ENCODE measurements at regions not wholly inside any gene's neighbourhood (a gene's known extent, or its start where the extent isn't known, plus 50 kb on each side); places are given as distances from the start of the nearest gene placed in this dataset.

GRCh38 chr13:75194717-75195462 lies 287.1 kb downstream of the TBC1D4 start:
- 21% methylated on average over 5 of the region's 5 CpGs for WGBS (ENCODE audit: insufficient coverage, insufficient replicate concordance, low lambda C conversion rate, missing lambda C conversion rate)
- ATAC-seq (no peak), FAIRE-seq (no peak), DNase-seq (ENCODE audit: low read depth, low spot score) (no peak)
- in situ Hi-C loops (cut with MboI) (no loop called here), intact Hi-C loops (cut with micrococcal nuclease; ENCODE audit: unreplicated experiment) (no loop called here)
- H4K20me1 ChIP-seq (ENCODE audit: control insufficient read depth, insufficient read depth), result no peaks in the 10 kb centered on the region
- no peak overlapping the region for H3K27ac ChIP-seq (ENCODE audit: control insufficient read depth, insufficient read depth)
- H3K79me2 ChIP-seq (ENCODE audit: control insufficient read depth, insufficient read depth, low read length), result no peaks in the 10 kb centered on the region
- no peak overlapping the region for H3K9ac ChIP-seq (ENCODE audit: control insufficient read depth, insufficient read depth, low read length)
- TF ChIP-seq SREBF2 (IDR thresholded peaks at IDR 0.05; ENCODE audit: low read length) (no peak), GATAD2B (conservative IDR thresholded peaks at IDR 0.05; ENCODE audit: low read depth) (no peak), RB1 (IDR thresholded peaks at IDR 0.05; ENCODE audit: borderline replicate concordance) (no peak), TCF12 (IDR thresholded peaks at IDR 0.05; ENCODE audit: low read depth, low read length) (no peak)
- SMC1A ChIA-PET (ENCODE audit: uncharacterized antibody, unreplicated experiment), result interaction anchor here (1.2 kb wide), 1 partner anchor 25 kb away, joined by 3 read pairs; no protein-coding TSS in a partner anchor
- no peaks in the 10 kb centered on the region for H3K27me3 ChIP-seq (replicated peaks in 1 of 2; ENCODE audit: control insufficient read depth in 2 of 2, insufficient read depth in 2 of 2, low read length in 1 of 2)
- H3K4me2 ChIP-seq (ENCODE audit: control insufficient read depth, insufficient read depth), result no peak overlapping the region
- RAD21 ChIA-PET (ENCODE audit: unreplicated experiment), result no interaction called here
- no peak overlapping the region for H2AFZ ChIP-seq (ENCODE audit: control insufficient read depth, low read depth, low read length)
- H3K36me3 ChIP-seq (ENCODE audit: control insufficient read depth in 2 of 2, insufficient read depth in 2 of 2, low read length in 1 of 2), result no peaks in the 10 kb centered on the region
- CTCF ChIA-PET, result no interaction called here
- no peaks in the 10 kb centered on the region for H3K9me3 ChIP-seq (replicated peaks; ENCODE audit: control insufficient read depth, insufficient read depth, low read length)
- H3K4me1 ChIP-seq (ENCODE audit: control insufficient read depth, insufficient read depth, low read length), result no peaks in the 10 kb centered on the region
- no TSS peak for BruUV-seq (replicated peaks)
- POLR2A ChIA-PET, result no interaction called here
- H3K4me3 ChIP-seq, result no peak overlapping the region

- H3K9ac ChIP-seq (ENCODE audit: control insufficient read depth, insufficient read depth, low read length), result no peak overlapping the region
- no peak for TF ChIP-seq RBBP5 (conservative IDR thresholded peaks at IDR 0.05)
- no peak for TF ChIP-seq ATF7 (IDR thresholded peaks at IDR 0.05; ENCODE audit: low read depth)
- no peak for TF ChIP-seq TARDBP (IDR thresholded peaks at IDR 0.05; ENCODE audit: borderline replicate concordance)
- no peak for TF ChIP-seq E4F1 (IDR thresholded peaks at IDR 0.05; ENCODE audit: borderline replicate concordance, partially characterized antibody)
- TF ChIP-seq MEF2B (IDR thresholded peaks at IDR 0.05; ENCODE audit: partially characterized antibody, poor library complexity, severe bottlenecking), result no peak
- TF ChIP-seq BHLHE40 (IDR thresholded peaks at IDR 0.05; ENCODE audit: borderline replicate concordance in 1 of 2, low read depth in 2 of 2, low read length in 1 of 2), result no peak
- no peak for TF ChIP-seq KDM1A (IDR thresholded peaks at IDR 0.05; ENCODE audit: borderline replicate concordance)
- TF ChIP-seq E2F8 (IDR thresholded peaks at IDR 0.05; ENCODE audit: low read depth, partially characterized antibody), result no peak
- SMC1A ChIA-PET (ENCODE audit: uncharacterized antibody, unreplicated experiment), result no interaction called here
Observed at GRCh38 chr13:75186379-75186778, 295.6 kb downstream of the TBC1D4 start.

More at GRCh38 chr13:75186379-75186778, 295.6 kb downstream of the TBC1D4 start:
- no peak for ATAC-seq
- H3K36me3 ChIP-seq (ENCODE audit: control insufficient read depth in 2 of 2, insufficient read depth in 2 of 2, low read length in 1 of 2), result no peaks in the 10 kb centered on the region
- no peaks in the 10 kb centered on the region for H3K4me1 ChIP-seq (ENCODE audit: control insufficient read depth, insufficient read depth, low read length)
- no peak overlapping the region for H3K4me2 ChIP-seq (ENCODE audit: control insufficient read depth, insufficient read depth)
- no peak for DNase-seq (ENCODE audit: low read depth, low spot score)
- H3K27ac ChIP-seq (ENCODE audit: control insufficient read depth, insufficient read depth), result no peak overlapping the region
- H4K20me1 ChIP-seq (ENCODE audit: control insufficient read depth, insufficient read depth), result no peaks in the 10 kb centered on the region
- FAIRE-seq, result no peak
- no TSS peak for BruUV-seq (replicated peaks)
- 4% methylated on average over 2 of the region's 2 CpGs for WGBS (ENCODE audit: insufficient coverage, insufficient replicate concordance, low lambda C conversion rate, missing lambda C conversion rate)
- no peaks in the 10 kb centered on the region for H3K79me2 ChIP-seq (ENCODE audit: control insufficient read depth, insufficient read depth, low read length)
- RAD21 ChIA-PET (ENCODE audit: unreplicated experiment), result no interaction called here
- in situ Hi-C loops (cut with MboI) (no loop called here), intact Hi-C loops (cut with micrococcal nuclease; ENCODE audit: unreplicated experiment) (no loop called here)
- no peak overlapping the region for H3K4me3 ChIP-seq
- H2AFZ ChIP-seq (ENCODE audit: control insufficient read depth, low read depth, low read length), result no peak overlapping the region
- POLR2A ChIA-PET, result no interaction called here
- no peaks in the 10 kb centered on the region; a peak in 1 of 4 replicates for H3K27me3 ChIP-seq (replicated peaks in 1 of 2; ENCODE audit: control insufficient read depth in 2 of 2, insufficient read depth in 2 of 2, low read length in 1 of 2)
- CTCF ChIA-PET, result no interaction called here
- no peaks in the 10 kb centered on the region for H3K9me3 ChIP-seq (replicated peaks; ENCODE audit: control insufficient read depth, insufficient read depth, low read length)
